H1 (cell line): ENCODE measurements at regions not wholly inside any gene's neighbourhood (a gene's known extent, or its start where the extent isn't known, plus 50 kb on each side); places are given as distances from the start of the nearest gene placed in this dataset.

Source experiments
- CTCF ChIA-PET: fragments of 300-600 bp; sonication (Branson Sonifier 250); formaldehyde crosslinking; loops from one replicate; lab custom pipeline; 2021; ENCODE audit not compliant: partially characterized antibody; lab: Charles Lee
- POLR2A ChIA-PET: fragments of 300-600 bp; sonication (Branson Sonifier 250); formaldehyde crosslinking; loops from one replicate; lab custom pipeline; 2021; ENCODE audit warnings: inconsistent platforms; ENCODE audit not compliant: partially characterized antibody; lab: Charles Lee
- DNase-seq, 2 experiments: peaks; one replicate each; pipeline versions ENCODE4 v3.0.0 to v3.0.0-alpha.2; 2010 to 2022; ENCODE audit warnings: low spot score in 2 of 2, low read depth in 1 of 2, mixed read lengths in 1 of 2
- FAIRE-seq: peaks from 2 replicates; lab custom pipeline; 2011; peaks lifted over from hg19 to GRCh38; lab: Jason Lieb, UNC
- H2AFZ ChIP-seq: 2 replicates; pipeline ENCODE4 v1.8.1; 2012; ENCODE audit warnings: low read length, inconsistent platforms
- H2AK5ac ChIP-seq: 2 replicates; pipeline ENCODE4 v1.6.1; 2013; ENCODE audit warnings: low read depth, low read length
- H2BK120ac ChIP-seq: replicated peaks from 2 replicates; pipeline ENCODE3; 2013; ENCODE audit warnings: low read depth, low read length, inconsistent platforms
- H2BK12ac ChIP-seq: 2 replicates; pipeline ENCODE4 v1.6.1; 2013; ENCODE audit warnings: low read depth, low read length
- H2BK15ac ChIP-seq: 2 replicates; pipeline ENCODE4 v1.6.1; 2013; ENCODE audit warnings: low read length
- H2BK20ac ChIP-seq: 2 replicates; pipeline ENCODE4 v1.6.1; 2013; ENCODE audit warnings: low read length
- H2BK5ac ChIP-seq: 2 replicates; pipeline ENCODE4 v1.6.1; 2013; ENCODE audit warnings: low read depth, low read length
- H3K14ac ChIP-seq: 2 replicates; pipeline ENCODE4 v1.6.1; 2013; ENCODE audit warnings: inconsistent platforms; ENCODE audit not compliant: insufficient read length
- H3K18ac ChIP-seq: 2 replicates; pipeline ENCODE4 v1.6.1; 2013; ENCODE audit warnings: low read length; ENCODE audit errors: extremely low read depth
- H3K23ac ChIP-seq: 2 replicates; pipeline ENCODE4 v1.6.1; 2013; ENCODE audit warnings: inconsistent platforms; ENCODE audit not compliant: insufficient read length
- H3K23me2 ChIP-seq: 2 replicates; pipeline ENCODE4 v1.6.1; 2013; ENCODE audit warnings: low read depth, low read length
- H3K27ac ChIP-seq: 2 replicates; pipeline ENCODE4 v1.6.1; 2011; ENCODE audit warnings: low read depth, low read length, inconsistent platforms
- H3K27me3 ChIP-seq, 4 experiments: replicated peaks in 1 of 4; 1 replicate in 1 of 4; 2 replicates in 3 of 4; pipeline versions ENCODE4 v1.6.1 to v1.8.1; 2011 to 2013; ENCODE audit warnings: low read length in 3 of 4, mild to moderate bottlenecking in 3 of 4, inconsistent platforms in 2 of 4, mixed read lengths in 2 of 4, moderate library complexity in 1 of 4; ENCODE audit not compliant: control insufficient read depth in 3 of 4, insufficient read depth in 3 of 4; ENCODE audit errors: extremely low read depth in 1 of 4
- H3K36me3 ChIP-seq, 4 experiments: 2 replicates each; pipeline versions ENCODE4 v1.6.1 to v1.8.1; 2011 to 2013; ENCODE audit warnings: mild to moderate bottlenecking in 4 of 4, low read length in 3 of 4, moderate library complexity in 2 of 4, control low read depth in 1 of 4, inconsistent platforms in 1 of 4; ENCODE audit not compliant: insufficient read depth in 4 of 4, control insufficient read depth in 2 of 4
- H3K4ac ChIP-seq: replicated peaks from 2 replicates; pipeline ENCODE3; 2013; ENCODE audit warnings: low read length, low read depth, mixed read lengths, inconsistent platforms; ENCODE audit not compliant: insufficient read length
- H3K4me1 ChIP-seq, 4 experiments: replicated peaks in 1 of 4; 1 replicate in 1 of 4; 2 replicates in 3 of 4; pipeline versions ENCODE4 v1.6.1 to v1.8.1; 2011 to 2013; ENCODE audit warnings: low read length in 3 of 4, inconsistent platforms in 2 of 4, mixed read lengths in 1 of 4; ENCODE audit not compliant: insufficient read depth in 4 of 4, control insufficient read depth in 3 of 4
- H3K4me2 ChIP-seq, 2 experiments: 2 replicates each; pipeline versions ENCODE4 v1.6.1 to v1.8.1; 2011 to 2013; ENCODE audit warnings: low read depth in 2 of 2, low read length in 2 of 2, control low read depth in 1 of 2, inconsistent platforms in 1 of 2, mild to moderate bottlenecking in 1 of 2; ENCODE audit not compliant: insufficient read depth in 1 of 2
- H3K4me3 ChIP-seq, 4 experiments: fragments of 200-600, 300-600 bp in 1 of 4; sonication (generic), shearing (Covaris generic), sonication (Bioruptor Twin) in 1 of 4; 2 replicates each; pipeline versions ENCODE4 v1.5.1 to v1.8.1; 2011 to 2016; ENCODE audit warnings: low read length in 4 of 4, low read depth in 3 of 4, control low read depth in 2 of 4, inconsistent platforms in 2 of 4, mild to moderate bottlenecking in 2 of 4, mixed read lengths in 1 of 4, moderate library complexity in 1 of 4; ENCODE audit not compliant: insufficient read depth in 2 of 4; ENCODE audit errors: extremely low read depth in 1 of 4
- H3K56ac ChIP-seq: replicated peaks from 2 replicates; pipeline ENCODE3; 2013; ENCODE audit warnings: low read depth, mild to moderate bottlenecking, mixed read lengths, low read length, inconsistent platforms; ENCODE audit not compliant: insufficient read length
- H3K79me1 ChIP-seq: 2 replicates; pipeline ENCODE4 v1.6.1; 2013; ENCODE audit warnings: low read depth, low read length, control low read depth
- H3K79me2 ChIP-seq, 2 experiments: 2 replicates each; pipeline versions ENCODE4 v1.6.1 to v1.8.1; 2012 to 2013; ENCODE audit warnings: low read length in 2 of 2, mild to moderate bottlenecking in 2 of 2, inconsistent platforms in 1 of 2; ENCODE audit not compliant: insufficient read depth in 2 of 2, control insufficient read depth in 1 of 2
- H3K9ac ChIP-seq, 4 experiments: replicated peaks in 1 of 4; 1 replicate in 1 of 4; 2 replicates in 3 of 4; pipeline versions ENCODE4 v1.6.1 to v1.8.1; 2011 to 2013; ENCODE audit warnings: low read depth in 3 of 4, low read length in 3 of 4, control low read depth in 2 of 4, mild to moderate bottlenecking in 2 of 4, moderate library complexity in 2 of 4, inconsistent platforms in 1 of 4; ENCODE audit errors: extremely low read depth in 1 of 4
- H3K9me3 ChIP-seq, 2 experiments: 2 replicates each; pipeline versions ENCODE4 v1.6.1 to v1.8.1; 2012 to 2013; ENCODE audit warnings: mild to moderate bottlenecking in 2 of 2, moderate library complexity in 2 of 2, control low read depth in 1 of 2, inconsistent platforms in 1 of 2, low read depth in 1 of 2, low read length in 1 of 2, mixed read lengths in 1 of 2; ENCODE audit not compliant: insufficient read depth in 2 of 2
- H4K20me1 ChIP-seq, 2 experiments: replicated peaks in 1 of 2; 2 replicates each; pipeline versions ENCODE3 to v1.8.1; 2011 to 2013; ENCODE audit warnings: inconsistent platforms in 2 of 2, low read length in 2 of 2, mild to moderate bottlenecking in 1 of 2; ENCODE audit not compliant: insufficient read depth in 2 of 2, control insufficient read depth in 1 of 2
- H4K5ac ChIP-seq: 2 replicates; pipeline ENCODE4 v1.6.1; 2013; ENCODE audit warnings: low read length, low read depth, mixed read lengths, inconsistent platforms; ENCODE audit not compliant: insufficient read length
- H4K8ac ChIP-seq: 2 replicates; pipeline ENCODE4 v1.8.0; 2013; ENCODE audit warnings: mild to moderate bottlenecking, moderate library complexity, low read length, inconsistent platforms; ENCODE audit not compliant: insufficient read depth; ENCODE audit errors: extremely low read depth
- H4K91ac ChIP-seq: replicated peaks from 2 replicates; pipeline ENCODE3; 2013; ENCODE audit warnings: low read length, mixed read lengths, inconsistent platforms; ENCODE audit not compliant: insufficient read length
- ASH2L ChIP-seq: fragments of 200-600, 300-600 bp; sonication (generic); IDR thresholded peaks from one replicate; pipeline ENCODE4 v1.7.1; 2017; ENCODE audit warnings: low read length
- EGR1 ChIP-seq: IDR thresholded peaks from 2 replicates; pipeline ENCODE4 v1.6.1; 2011; ENCODE audit warnings: low read depth, low read length, borderline replicate concordance
- GABPA ChIP-seq: IDR thresholded peaks from 2 replicates; pipeline ENCODE4 v1.6.1; 2011; ENCODE audit warnings: mild to moderate bottlenecking, low read length, moderate library complexity, borderline replicate concordance; ENCODE audit not compliant: insufficient read depth
- GTF2F1 ChIP-seq: IDR thresholded peaks from 2 replicates; pipeline ENCODE4 v1.6.1; 2012; ENCODE audit warnings: low read depth, low read length, improper control_type of control experiment, borderline replicate concordance
- KDM5A ChIP-seq: fragments of 200-600 bp; IDR thresholded peaks from 2 replicates; pipeline ENCODE4 v1.7.1; 2012; ENCODE audit warnings: mild to moderate bottlenecking, low read length, inconsistent platforms, mixed read lengths
- PHF8 ChIP-seq: fragments of 200-600 bp; sonication (generic); conservative IDR thresholded peaks from 2 replicates; pipeline ENCODE4 v1.7.1; 2012; ENCODE audit warnings: low read depth, mild to moderate bottlenecking, inconsistent platforms, low read length, moderate library complexity
- POU5F1 ChIP-seq: IDR thresholded peaks from 2 replicates; pipeline ENCODE4 v1.6.1; 2011; ENCODE audit warnings: low read depth, mild to moderate bottlenecking, low read length, moderate library complexity
- RFX5 ChIP-seq: IDR thresholded peaks from 2 replicates; pipeline ENCODE4 v1.6.1; 2011; ENCODE audit warnings: low read depth, low read length, improper control_type of control experiment, borderline replicate concordance
- RNF2 ChIP-seq: fragments of 200-900, 300-1000 bp; sonication (generic); IDR thresholded peaks from 2 replicates; pipeline ENCODE4 v1.7.1; 2016; ENCODE audit warnings: borderline replicate concordance, low read depth, mild to moderate bottlenecking, antibody characterized with exemption, low read length; ENCODE audit not compliant: poor library complexity, severe bottlenecking; ENCODE audit errors: missing control alignments
- RXRA ChIP-seq: IDR thresholded peaks from 2 replicates; pipeline ENCODE4 v1.6.1; 2011; ENCODE audit warnings: low read depth, mild to moderate bottlenecking, low read length, moderate library complexity; ENCODE audit not compliant: insufficient read depth
- TAF1 ChIP-seq: IDR thresholded peaks from 2 replicates; pipeline ENCODE4 v1.6.1; 2011; ENCODE audit warnings: mild to moderate bottlenecking, low read depth, low read length
- TBP ChIP-seq: IDR thresholded peaks from 2 replicates; pipeline ENCODE4 v1.6.1; 2011; ENCODE audit warnings: low read depth, low read length, improper control_type of control experiment
- ZNF274 ChIP-seq: IDR thresholded peaks from 2 replicates; pipeline ENCODE4 v1.7.0; 2012; ENCODE audit warnings: low read length, borderline replicate concordance; ENCODE audit errors: extremely low read depth
- WGBS, 2 experiments: shearing (Covaris generic) in 1 of 2; methylation state at CpG; one replicate each; pipeline versions ENCODE4 v1.1.6 to v1.1.7; 2013 to 2015; ENCODE audit warnings: low lambda C conversion rate in 2 of 2, mixed read lengths in 2 of 2, inconsistent platforms in 1 of 2, low coverage in 1 of 2, missing lambda C conversion rate in 1 of 2; ENCODE audit not compliant: insufficient replicate concordance in 2 of 2, insufficient coverage in 1 of 2, insufficient read length in 1 of 2; ENCODE audit errors: extremely low coverage in 1 of 2, missing lambda C conversion rate in 1 of 2; 5-methylcytosine and 5-hydroxymethylcytosine counted together

GRCh38 chr5:120217001-120217400 is 247.1 kb upstream of the PRR16 start:
- no peaks in the 10 kb centered on the region for H3K36me3 ChIP-seq
- H3K23ac ChIP-seq: no peak overlapping the region
- H3K4me2 ChIP-seq: no peak overlapping the region
- no peak overlapping the region for H4K8ac ChIP-seq
- no peak overlapping the region for H3K18ac ChIP-seq
- no peak overlapping the region for H2BK12ac ChIP-seq
- H2BK120ac ChIP-seq: no peak overlapping the region
- no peaks in the 10 kb centered on the region for H3K79me2 ChIP-seq
- H3K14ac ChIP-seq: no peak overlapping the region
- no peak overlapping the region for H3K4me3 ChIP-seq
- H3K23me2 ChIP-seq: no peaks in the 10 kb centered on the region
- H2BK5ac ChIP-seq: no peak overlapping the region
- FAIRE-seq: no peak
- DNase-seq: no peak
- CTCF ChIA-PET: interaction anchor here (3.1 kb wide), 1 partner anchor 12 kb away, joined by 17 read pairs; no protein-coding TSS in a partner anchor
- H2BK20ac ChIP-seq: no peak overlapping the region
- H3K4ac ChIP-seq: no peak overlapping the region
- no peak overlapping the region for H2AFZ ChIP-seq
- H3K9ac ChIP-seq: no peak overlapping the region
- H2AK5ac ChIP-seq: no peak overlapping the region
- no peak overlapping the region for H4K91ac ChIP-seq
- H4K20me1 ChIP-seq: no peaks in the 10 kb centered on the region
- WGBS, 2 experiments: 86% methylated on average over 2 of the region's 2 CpGs; no CpG with 5 or more reads in 1 of the 2 experiments
- no peaks in the 10 kb centered on the region for H3K27me3 ChIP-seq
- TF ChIP-seq TBP (no peak), PHF8 (no peak), ZNF274 (no peak), TAF1 (no peak), RNF2 (no peak), POU5F1 (no peak), EGR1 (no peak), RFX5 (no peak), GTF2F1 (no peak), ASH2L (no peak), RXRA (no peak), GABPA (no peak), KDM5A (no peak)
- TF ChIP-seq, all 59 proteins: peak for 0
- no peaks in the 10 kb centered on the region for H3K9me3 ChIP-seq
- no peaks in the 10 kb centered on the region for H3K4me1 ChIP-seq
- POLR2A ChIA-PET: no interaction called here
- no peaks in the 10 kb centered on the region for H3K79me1 ChIP-seq
- H4K5ac ChIP-seq: no peak overlapping the region
- no peak overlapping the region for H2BK15ac ChIP-seq
- no peak overlapping the region for H3K27ac ChIP-seq
- H3K56ac ChIP-seq: no peak overlapping the region
